IMR-90 (cell line): ENCODE measurements at regions not wholly inside any gene's neighbourhood (a gene's known extent, or its start where the extent isn't known, plus 50 kb on each side); places are given as distances from the start of the nearest gene placed in this dataset.

Experiments
- ATAC-seq: fragments of 200-7000 bp; cut with Tn5 transposase; 2 replicates; pipeline ENCODE4 v1.9.1; 2020; ENCODE audit warnings: low read depth, mild to moderate bottlenecking, moderate library complexity
- BruUV-seq: library from RNA; stranded (reverse); fragments of 400-500 nt; replicated peaks from 2 replicates; lab custom pipeline; 2021; lab: Mats Ljungman, UMichigan
- CTCF ChIA-PET: fragments of 300-600 bp; formaldehyde crosslinking; extraction: SDS; loops from one replicate; lab custom pipeline; 2021; ENCODE audit warnings: antibody characterized with exemption; lab: Yijun Ruan, JAX
- POLR2A ChIA-PET: fragments of 300-600 bp; sonication (Branson Sonifier 250); formaldehyde crosslinking; loops from one replicate; lab custom pipeline; 2022; ENCODE audit warnings: antibody characterized with exemption; ENCODE audit not compliant: unreplicated experiment; lab: Charles Lee
- DNase-seq: peaks from one replicate; pipeline ENCODE4 v3.0.0; 2013
- H2AFZ ChIP-seq: replicated peaks from 2 replicates; pipeline ENCODE3; 2013; ENCODE audit warnings: low read length, mild to moderate bottlenecking; ENCODE audit not compliant: poor library complexity
- H2AK5ac ChIP-seq: 2 replicates; pipeline ENCODE4 v1.6.1; 2013; ENCODE audit warnings: low read depth, low read length, inconsistent platforms
- H2AK9ac ChIP-seq: replicated peaks from 2 replicates; pipeline ENCODE3; 2013; ENCODE audit warnings: mild to moderate bottlenecking, low read depth, low read length, moderate library complexity; ENCODE audit not compliant: poor library complexity
- H2BK120ac ChIP-seq: 2 replicates; pipeline ENCODE4 v1.6.1; 2013; ENCODE audit warnings: low read depth, low read length, inconsistent platforms
- H2BK15ac ChIP-seq: 3 replicates; pipeline ENCODE4 v1.6.1; 2013; ENCODE audit warnings: low read depth, low read length, inconsistent platforms
- H2BK20ac ChIP-seq: 2 replicates; pipeline ENCODE4 v1.6.1; 2013; ENCODE audit warnings: low read depth, mild to moderate bottlenecking, inconsistent platforms, low read length, moderate library complexity
- H2BK5ac ChIP-seq: 2 replicates; pipeline ENCODE4 v1.6.1; 2013; ENCODE audit warnings: mild to moderate bottlenecking, low read depth, low read length, inconsistent platforms; ENCODE audit not compliant: poor library complexity, severe bottlenecking
- H3K14ac ChIP-seq: replicated peaks from 2 replicates; pipeline ENCODE4 v1.6.1; 2013; ENCODE audit warnings: low read depth, low read length, inconsistent platforms
- H3K18ac ChIP-seq: 2 replicates; pipeline ENCODE4 v1.6.1; 2013; ENCODE audit warnings: low read depth, low read length, control low read depth
- H3K23ac ChIP-seq: 2 replicates; pipeline ENCODE4 v1.6.1; 2013; ENCODE audit warnings: low read depth, low read length, inconsistent platforms
- H3K27ac ChIP-seq: 2 replicates; pipeline ENCODE4 v1.5.1; 2013; ENCODE audit warnings: mild to moderate bottlenecking, control low read depth, low read length; ENCODE audit not compliant: insufficient read depth
- H3K27me3 ChIP-seq: 2 replicates; pipeline ENCODE4 v1.6.1; 2013; ENCODE audit warnings: low read length; ENCODE audit not compliant: control insufficient read depth, insufficient read depth
- H3K36me3 ChIP-seq: 2 replicates; pipeline ENCODE4 v1.6.1; 2013; ENCODE audit warnings: low read length, mixed read lengths; ENCODE audit not compliant: control insufficient read depth, insufficient read depth
- H3K4ac ChIP-seq: 2 replicates; pipeline ENCODE4 v1.6.1; 2013; ENCODE audit warnings: low read depth, low read length, inconsistent platforms
- H3K4me1 ChIP-seq: 2 replicates; pipeline ENCODE4 v1.6.1; 2013; ENCODE audit warnings: low read length, mixed read lengths; ENCODE audit not compliant: control insufficient read depth, insufficient read depth
- H3K4me2 ChIP-seq: 2 replicates; pipeline ENCODE4 v1.6.1; 2013; ENCODE audit warnings: low read depth, mild to moderate bottlenecking, control low read depth, low read length, moderate library complexity
- H3K4me3 ChIP-seq: 2 replicates; pipeline ENCODE4 v1.5.1; 2013; ENCODE audit warnings: low read depth, mild to moderate bottlenecking, control low read depth, low read length, moderate library complexity; ENCODE audit not compliant: insufficient read depth
- H3K56ac ChIP-seq: 2 replicates; pipeline ENCODE4 v1.6.1; 2013; ENCODE audit warnings: low read length, inconsistent platforms; ENCODE audit not compliant: insufficient read depth; ENCODE audit errors: extremely low read depth
- H3K79me1 ChIP-seq, 2 experiments: 2 replicates each; pipeline ENCODE4 v1.6.1; 2013; ENCODE audit warnings: low read length in 2 of 2, inconsistent platforms in 1 of 2, low read depth in 1 of 2
- H3K9ac ChIP-seq: 2 replicates; pipeline ENCODE4 v1.6.1; 2013; ENCODE audit warnings: low read depth, low read length, control low read depth
- H3K9me1 ChIP-seq: 2 replicates; pipeline ENCODE4 v1.6.1; 2013; ENCODE audit warnings: low read length, inconsistent platforms; ENCODE audit not compliant: insufficient read depth
- H3K9me3 ChIP-seq: 2 replicates; pipeline ENCODE4 v1.6.1; 2013; ENCODE audit warnings: low read length; ENCODE audit not compliant: control insufficient read depth, insufficient read depth
- H4K20me1 ChIP-seq: 2 replicates; pipeline ENCODE4 v1.6.1; 2013; ENCODE audit warnings: low read length, inconsistent platforms; ENCODE audit not compliant: insufficient read depth
- H4K5ac ChIP-seq: 2 replicates; pipeline ENCODE4 v1.6.1; 2013; ENCODE audit warnings: mild to moderate bottlenecking, low read depth, low read length, control low read depth
- H4K8ac ChIP-seq, 2 experiments: 2 replicates each; pipeline ENCODE4 v1.6.1; 2013; ENCODE audit warnings: low read depth in 2 of 2, low read length in 2 of 2, control low read depth in 1 of 2, inconsistent platforms in 1 of 2
- H4K91ac ChIP-seq: 2 replicates; pipeline ENCODE4 v1.6.1; 2013; ENCODE audit warnings: low read depth, low read length, inconsistent platforms; ENCODE audit not compliant: insufficient read depth
- BHLHE40 ChIP-seq: fragments of 150-350 bp; IDR thresholded peaks from 2 replicates; pipeline ENCODE4 v1.6.1; 2016; ENCODE audit warnings: mild to moderate bottlenecking, low read depth, low read length
- CEBPB ChIP-seq: IDR thresholded peaks from 2 replicates; pipeline ENCODE4 v1.6.1; 2012; ENCODE audit warnings: low read depth, low read length, improper control_type of control experiment
- CHD1 ChIP-seq: IDR thresholded peaks from 2 replicates; pipeline ENCODE4 v1.6.1; 2012; ENCODE audit warnings: low read depth, low read length, improper control_type of control experiment
- CTCF ChIP-seq: conservative IDR thresholded peaks from 2 replicates; pipeline ENCODE4 v1.5.1; 2012; ENCODE audit warnings: mild to moderate bottlenecking, low read depth, low read length, improper control_type of control experiment
- FOS ChIP-seq: fragments of 150-350 bp; IDR thresholded peaks from 2 replicates; pipeline ENCODE4 v1.6.1; 2016; ENCODE audit warnings: low read depth, low read length
- MAFK ChIP-seq: IDR thresholded peaks from 2 replicates; pipeline ENCODE4 v1.6.1; 2012; ENCODE audit warnings: low read depth, low read length, improper control_type of control experiment
- MAZ ChIP-seq: IDR thresholded peaks from 2 replicates; pipeline ENCODE4 v1.6.1; 2012; ENCODE audit warnings: low read depth, mild to moderate bottlenecking, low read length, improper control_type of control experiment, moderate library complexity, borderline replicate concordance
- MXI1 ChIP-seq: IDR thresholded peaks from 2 replicates; pipeline ENCODE4 v1.6.1; 2012; ENCODE audit warnings: low read depth, mild to moderate bottlenecking, low read length, moderate library complexity, borderline replicate concordance
- NFE2L2 ChIP-seq: fragments of 150-350 bp; IDR thresholded peaks from 2 replicates; pipeline ENCODE4 v1.6.1; 2016; ENCODE audit warnings: low read depth, mild to moderate bottlenecking, low read length
- POLR2A ChIP-seq: IDR thresholded peaks from 2 replicates; pipeline ENCODE4 v1.6.1; 2012; ENCODE audit warnings: mild to moderate bottlenecking, low read depth, low read length
- RAD21 ChIP-seq: IDR thresholded peaks from 2 replicates; pipeline ENCODE4 v1.6.1; 2012; ENCODE audit warnings: low read length, improper control_type of control experiment
- RCOR1 ChIP-seq: IDR thresholded peaks from 2 replicates; pipeline ENCODE4 v1.6.1; 2012; ENCODE audit warnings: mild to moderate bottlenecking, low read length, improper control_type of control experiment; ENCODE audit not compliant: insufficient replicate concordance
- RFX5 ChIP-seq: IDR thresholded peaks from 2 replicates; pipeline ENCODE4 v1.8.0; 2012; ENCODE audit warnings: low read depth, mild to moderate bottlenecking, low read length, moderate library complexity
- SMC3 ChIP-seq: fragments of 150-350 bp; IDR thresholded peaks from 2 replicates; pipeline ENCODE4 v1.6.1; 2016; ENCODE audit warnings: low read depth, mild to moderate bottlenecking, antibody characterized with exemption, low read length, moderate library complexity
- WGBS, 2 experiments: methylation state at CpG; one replicate each; pipeline versions ENCODE4 v1.1.5 to v1.1.7; 2013; ENCODE audit warnings: missing lambda C conversion rate in 2 of 2; ENCODE audit not compliant: insufficient read length in 1 of 2; ENCODE audit errors: extremely low coverage in 2 of 2; 5-methylcytosine and 5-hydroxymethylcytosine counted together
- dilution Hi-C: fragments of 300-500 bp; cut with HindIII; formaldehyde crosslinking; loops from one replicate; pipeline ENCODE4 v1.14.3; 2018; ENCODE audit warnings: low sequenced_read_pairs; ENCODE audit not compliant: unreplicated experiment
- in situ Hi-C: fragments of 300-500 bp; cut with MboI; formaldehyde crosslinking; loops from 3 replicates; pipeline ENCODE4 v1.14.3; 2019; ENCODE audit warnings: low sequenced_read_pairs, inconsistent platforms, mixed read lengths
- intact Hi-C: fragments of 100-400 bp; cut with micrococcal nuclease; formaldehyde crosslinking; loops from 2 replicates; pipeline ENCODE4 v1.10.0; 2022
- TF ChIP-seq, protein P1 (sequence below): fragments of 150-350 bp; IDR thresholded peaks from 2 replicates; pipeline ENCODE4 v1.6.1; 2016; ENCODE audit warnings: low read depth, mild to moderate bottlenecking, low read length, moderate library complexity, borderline replicate concordance
- TF ChIP-seq, protein P2 (sequence below): fragments of 150-350 bp; IDR thresholded peaks from 2 replicates; pipeline ENCODE4 v1.6.1; 2017; ENCODE audit warnings: mild to moderate bottlenecking, antibody characterized with exemption, low read length, low read depth

- H3K27ac ChIP-seq: no peak overlapping the region
- no peak overlapping the region for H2AFZ ChIP-seq
- intact Hi-C loops (no loop called here), dilution Hi-C loops (no loop called here), in situ Hi-C loops (no loop called here)
- ChIA-PET POLR2A (no interaction called here), CTCF (no interaction called here)
- no TSS peak for BruUV-seq
- no peak overlapping the region for H3K23ac ChIP-seq
- no peaks in the 10 kb centered on the region for H3K27me3 ChIP-seq
- no peak overlapping the region for H2BK20ac ChIP-seq
- no peak for ATAC-seq
- no peak overlapping the region for H3K56ac ChIP-seq
- no peak overlapping the region for H3K18ac ChIP-seq
- no peaks in the 10 kb centered on the region for H4K20me1 ChIP-seq
- WGBS, 2 experiments: no CpG with 5 or more reads among the region's 1 CpG
- H3K4me3 ChIP-seq: no peak overlapping the region
- H3K9me1 ChIP-seq: no peaks in the 10 kb centered on the region
- H3K14ac ChIP-seq: no peak overlapping the region
- DNase-seq: no peak
- H3K4me1 ChIP-seq: peaks cover 2% of the 10 kb centered on the region; the same call in 1 of the 2 replicates
- no peak overlapping the region for H4K91ac ChIP-seq
- no peak overlapping the region for H2BK120ac ChIP-seq
- no peaks in the 10 kb centered on the region for H3K9me3 ChIP-seq
- H2BK15ac ChIP-seq: no peak overlapping the region
- no peak overlapping the region for H4K5ac ChIP-seq
- H3K4me2 ChIP-seq: no peak overlapping the region
- H3K4ac ChIP-seq: no peak overlapping the region
- H4K8ac ChIP-seq: no peak overlapping the region
- TF ChIP-seq MAFK (no peak), RAD21 (no peak), MAZ (no peak), MXI1 (no peak), FOS (no peak), CTCF (no peak), SMC3 (no peak), CEBPB (no peak), RFX5 (no peak), NFE2L2 (no peak), BHLHE40 (no peak), RCOR1 (no peak), POLR2A (no peak), CHD1 (no peak)
- TF ChIP-seq, protein P1, sequence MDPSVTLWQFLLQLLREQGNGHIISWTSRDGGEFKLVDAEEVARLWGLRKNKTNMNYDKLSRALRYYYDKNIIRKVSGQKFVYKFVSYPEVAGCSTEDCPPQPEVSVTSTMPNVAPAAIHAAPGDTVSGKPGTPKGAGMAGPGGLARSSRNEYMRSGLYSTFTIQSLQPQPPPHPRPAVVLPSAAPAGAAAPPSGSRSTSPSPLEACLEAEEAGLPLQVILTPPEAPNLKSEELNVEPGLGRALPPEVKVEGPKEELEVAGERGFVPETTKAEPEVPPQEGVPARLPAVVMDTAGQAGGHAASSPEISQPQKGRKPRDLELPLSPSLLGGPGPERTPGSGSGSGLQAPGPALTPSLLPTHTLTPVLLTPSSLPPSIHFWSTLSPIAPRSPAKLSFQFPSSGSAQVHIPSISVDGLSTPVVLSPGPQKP: no peak
- TF ChIP-seq, protein P2, sequence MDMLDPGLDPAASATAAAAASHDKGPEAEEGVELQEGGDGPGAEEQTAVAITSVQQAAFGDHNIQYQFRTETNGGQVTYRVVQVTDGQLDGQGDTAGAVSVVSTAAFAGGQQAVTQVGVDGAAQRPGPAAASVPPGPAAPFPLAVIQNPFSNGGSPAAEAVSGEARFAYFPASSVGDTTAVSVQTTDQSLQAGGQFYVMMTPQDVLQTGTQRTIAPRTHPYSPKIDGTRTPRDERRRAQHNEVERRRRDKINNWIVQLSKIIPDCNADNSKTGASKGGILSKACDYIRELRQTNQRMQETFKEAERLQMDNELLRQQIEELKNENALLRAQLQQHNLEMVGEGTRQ: no peak
- H2AK9ac ChIP-seq: no peak overlapping the region
- no peak overlapping the region for H3K9ac ChIP-seq
- H2BK5ac ChIP-seq: no peak overlapping the region
- H3K36me3 ChIP-seq: no peaks in the 10 kb centered on the region
- H3K79me1 ChIP-seq: no peaks in the 10 kb centered on the region
- H2AK5ac ChIP-seq: no peak overlapping the region
Measured at GRCh38 chr11:115848080-115848479, 343.9 kb upstream of the CADM1 start.
